Activated CD8-positive, alpha-beta memory T cell treated with anti-CD3 and anti-CD28 coated beads, Interleukin-2, amount 50 U/mL, for 48 hours (primary cell): ENCODE measurements at regions not wholly inside any gene's neighbourhood (a gene's known extent, or its start where the extent isn't known, plus 50 kb on each side); places are given as distances from the start of the nearest gene placed in this dataset.

ENCODE experiments used
- DNase-seq: peaks from one replicate; pipeline ENCODE4 v3.0.0-alpha.2; 2020

DNA sequence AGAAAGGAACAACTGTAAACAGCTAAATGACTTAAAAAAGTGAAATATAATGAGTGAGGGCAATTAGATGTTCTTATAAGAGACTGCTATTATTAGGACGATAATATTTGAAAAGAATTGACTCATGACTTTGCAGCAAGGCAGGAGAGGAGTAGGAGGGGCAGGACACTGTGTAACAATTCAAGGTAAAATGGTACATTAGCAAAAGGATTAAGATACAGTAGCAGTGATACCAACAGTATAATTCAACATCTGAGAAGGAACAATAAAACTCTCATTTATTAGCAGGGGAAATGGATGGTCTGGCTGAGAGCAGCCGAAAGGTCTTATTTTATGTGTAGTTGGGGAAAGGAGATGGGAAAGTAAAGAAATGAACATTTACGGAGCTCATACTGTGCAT lies 315.5 kb upstream of the BOD1L1 start:
- DNase-seq = no peak

- DNase-seq = no peak
Measured at GRCh38 chr4:13944095-13944511, 316.6 kb upstream of the BOD1L1 start.

- no peak for DNase-seq
Measured at GRCh38 chr4:13947921-13948320, 320.4 kb upstream of the BOD1L1 start.

DNA sequence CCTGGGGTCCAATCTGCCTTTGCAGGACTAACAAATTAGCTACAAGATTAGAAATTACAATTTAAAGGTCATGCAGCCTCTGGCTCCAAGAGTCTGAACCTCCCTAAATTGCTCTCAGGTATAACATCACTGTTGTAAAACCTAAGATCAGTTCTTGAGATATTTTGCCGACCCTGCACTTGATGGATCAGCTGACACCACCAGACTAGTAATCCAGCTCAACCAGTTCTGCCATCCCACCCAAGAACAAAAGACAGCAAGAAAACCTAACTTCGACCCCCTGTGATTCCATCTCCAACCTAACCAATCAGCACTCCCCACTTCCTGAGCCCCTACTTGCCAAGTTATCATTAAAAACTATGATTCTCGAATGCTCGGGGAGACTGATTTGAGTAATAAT lies 323.0 kb upstream of the BOD1L1 start:
- DNase-seq = no peak

- no peak for DNase-seq
Measured at GRCh38 chr4:13953083-13953482, 325.6 kb upstream of the BOD1L1 start.

- no peak for DNase-seq
Measured at GRCh38 chr4:13955551-13955950, 328.0 kb upstream of the BOD1L1 start.

GRCh38 chr4:13956947-13957346 lies 329.4 kb upstream of the BOD1L1 start:
- DNase-seq = no peak

DNA sequence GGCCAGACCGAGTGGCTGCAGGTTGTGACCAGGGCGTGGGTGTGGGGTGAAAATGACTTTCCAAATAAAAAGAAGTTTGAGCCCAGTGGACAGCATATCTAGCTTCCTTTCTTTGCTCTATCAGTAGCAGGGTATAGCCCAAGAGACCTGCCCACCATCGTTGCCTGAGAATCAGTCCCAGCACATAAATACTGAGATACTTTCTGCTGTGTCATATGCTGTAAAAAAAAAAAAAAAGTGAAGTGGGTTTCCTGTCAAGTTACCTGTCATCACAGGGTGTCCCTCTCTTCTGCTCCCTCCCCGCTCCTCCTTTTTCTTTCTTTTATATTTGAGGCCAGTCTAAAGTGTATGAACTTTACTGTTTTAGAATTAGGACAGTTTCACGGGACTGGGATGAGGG lies 330.3 kb upstream of the BOD1L1 start:
- no peak for DNase-seq

DNA sequence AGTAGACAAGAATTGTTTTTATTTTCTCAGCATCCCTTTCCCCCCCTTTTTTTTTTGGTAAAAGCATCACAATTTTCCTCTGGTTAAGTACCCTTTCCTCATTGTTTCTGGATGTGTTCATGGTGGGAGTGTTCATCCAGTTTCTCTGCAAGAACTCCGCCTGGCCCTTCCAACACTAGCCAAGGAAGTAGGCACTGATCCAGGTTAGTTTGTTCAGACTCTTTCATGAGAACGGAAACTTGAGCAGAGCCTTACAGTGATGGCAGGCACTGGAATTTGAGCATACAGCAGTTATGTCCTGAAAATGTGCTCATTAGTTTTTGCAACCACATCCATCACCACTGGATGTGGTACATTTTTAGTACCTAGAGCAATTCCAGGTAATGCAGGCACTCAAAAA lies 336.1 kb upstream of the BOD1L1 start:
- no peak for DNase-seq

DNA sequence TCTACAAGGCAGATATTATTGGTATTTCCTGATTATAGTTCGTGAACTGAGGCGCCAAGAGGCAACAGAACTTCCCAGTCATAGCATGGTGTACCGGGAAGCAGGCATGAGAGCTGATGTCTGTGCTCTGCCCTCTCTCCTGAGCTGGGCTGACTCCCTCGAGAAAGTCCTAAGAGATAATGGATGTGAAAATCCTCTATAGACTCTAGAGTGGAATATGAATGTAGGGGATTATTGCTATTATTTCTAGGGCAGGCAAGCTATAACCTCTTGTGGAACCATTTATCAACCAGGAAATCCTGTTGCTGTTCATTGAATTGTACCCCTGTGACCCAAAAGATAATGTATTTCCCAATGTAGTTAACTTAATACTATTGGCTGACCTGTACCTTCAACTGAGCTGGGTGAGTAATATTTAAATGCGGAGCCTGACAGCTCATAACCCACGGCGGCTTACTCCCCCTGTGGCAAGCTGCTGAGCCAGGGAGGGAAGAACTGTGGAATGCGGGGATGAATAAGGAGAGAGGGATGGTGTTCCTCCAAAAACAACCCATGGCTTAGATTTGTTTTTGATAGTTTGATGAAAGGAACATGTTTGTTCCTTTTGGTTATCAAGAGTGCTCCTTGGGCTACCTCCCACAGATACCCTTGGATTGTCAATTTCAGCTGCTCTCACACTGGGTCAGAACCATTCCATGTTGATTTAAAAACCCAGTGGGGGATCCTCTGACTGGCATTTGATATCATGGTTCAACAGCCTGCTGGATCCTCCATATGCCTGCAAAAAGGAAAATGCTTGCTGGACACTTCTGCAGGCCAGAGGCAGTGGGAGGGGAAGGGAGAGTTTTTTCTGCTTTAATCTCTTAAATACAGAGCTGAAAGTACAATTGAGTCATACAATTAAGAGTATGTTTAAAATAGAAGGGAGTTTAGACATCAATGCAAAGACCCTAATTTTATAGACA lies 339.0 kb upstream of the BOD1L1 start:
- DNase-seq = no peak

DNA sequence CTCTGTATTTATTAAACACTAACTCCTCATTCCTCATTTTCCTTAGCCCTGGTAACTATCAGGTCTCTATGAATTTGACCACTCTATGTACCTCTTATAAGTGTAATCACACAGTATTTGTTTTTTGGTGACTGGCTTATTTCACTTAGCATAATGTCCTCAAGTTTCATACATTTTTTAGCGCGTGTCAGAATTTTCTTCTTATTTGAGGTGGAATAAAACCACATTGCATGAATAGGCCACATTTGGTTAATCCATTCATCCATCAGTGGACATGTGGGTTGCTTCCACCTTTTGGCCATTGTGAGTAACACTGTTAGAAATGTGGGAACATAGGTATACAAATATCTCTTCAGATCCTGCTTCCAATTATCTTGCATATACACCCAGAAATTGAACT lies 341.2 kb upstream of the BOD1L1 start:
- DNase-seq = no peak

- DNase-seq = no peak
Measured at GRCh38 chr4:13970349-13970748, 342.8 kb upstream of the BOD1L1 start.

GRCh38 chr4:13977746-13978145 lies 350.2 kb upstream of the BOD1L1 start:
- DNase-seq = no peak

DNA sequence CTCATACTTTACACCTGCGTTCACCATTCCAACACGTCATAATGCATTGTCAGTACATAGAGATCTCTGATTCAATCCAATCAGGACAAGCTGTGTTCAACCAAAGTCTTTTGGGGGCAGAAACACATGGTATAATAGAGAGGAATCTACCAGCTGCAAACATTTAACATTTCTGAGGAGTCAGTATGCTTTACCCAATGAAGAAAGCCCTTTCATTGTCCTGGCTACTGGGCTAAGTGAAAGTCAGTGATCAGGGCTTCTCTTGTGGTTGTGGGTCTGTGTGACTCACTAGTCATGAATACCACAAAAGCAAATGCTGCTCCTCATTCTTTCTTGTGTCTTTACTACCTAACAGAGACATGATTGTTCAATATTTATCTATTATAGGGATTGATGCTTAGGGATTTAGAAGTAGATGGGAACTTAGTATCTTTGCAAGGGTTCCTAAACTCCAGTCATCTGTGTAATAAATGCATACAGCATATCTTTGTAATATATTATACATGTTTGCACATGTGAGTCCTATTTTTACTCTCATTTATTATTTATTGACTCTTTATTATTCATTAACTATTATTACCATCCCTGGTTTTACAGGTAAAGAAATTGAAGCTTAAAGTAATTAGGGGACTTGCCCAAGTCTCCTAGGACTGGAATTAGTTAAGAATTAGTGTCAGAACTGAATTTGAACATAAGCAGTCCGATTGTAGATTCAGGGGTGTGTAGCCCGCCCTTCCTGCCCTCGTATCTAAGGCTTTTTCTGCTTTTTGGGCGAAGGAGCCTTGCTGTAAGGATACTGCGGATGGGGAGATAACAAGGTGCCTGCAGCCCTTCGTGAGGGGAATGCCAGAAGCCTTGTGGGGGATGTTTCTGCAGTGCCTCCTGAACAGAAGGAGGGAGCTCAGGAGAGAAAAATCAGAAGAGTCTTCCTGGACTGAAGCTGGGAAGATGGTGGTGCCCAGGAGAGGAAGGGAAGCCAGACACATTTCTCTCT lies 353.1 kb upstream of the BOD1L1 start:
- no peak for DNase-seq

GRCh38 chr4:13981499-13981898 lies 354.0 kb upstream of the BOD1L1 start:
- DNase-seq = no peak

GRCh38 chr4:13982010-13982409 lies 354.5 kb upstream of the BOD1L1 start:
- no peak for DNase-seq

DNA sequence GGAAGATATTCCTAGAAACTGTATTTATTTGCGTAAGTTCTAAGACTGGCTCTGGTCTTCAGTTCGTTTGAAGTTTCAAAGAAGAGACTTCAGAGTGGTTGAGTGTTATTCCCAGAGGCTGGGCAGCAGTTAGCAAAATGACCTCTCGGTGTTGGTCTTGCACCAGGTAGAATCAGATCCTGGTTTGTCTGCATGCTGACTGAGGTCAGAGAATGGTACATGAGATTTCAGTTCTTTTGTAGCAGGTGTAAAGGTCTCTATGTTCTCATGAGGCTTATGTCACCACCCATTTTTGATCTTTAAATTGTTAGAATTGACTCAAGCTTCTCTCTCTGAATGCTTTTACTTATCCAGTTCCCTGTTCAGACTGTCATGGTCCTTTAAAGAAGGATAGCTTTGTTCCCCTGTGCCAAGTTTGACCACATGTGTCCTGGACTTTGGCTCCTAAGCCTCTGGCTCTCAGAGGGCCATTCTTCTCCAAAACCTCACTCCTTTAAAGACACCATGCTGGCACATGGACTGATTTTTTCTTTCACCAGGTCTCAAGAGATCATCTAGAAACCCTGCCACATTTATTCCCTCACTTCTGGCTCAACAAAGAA lies 355.8 kb upstream of the BOD1L1 start:
- no peak for DNase-seq

DNA sequence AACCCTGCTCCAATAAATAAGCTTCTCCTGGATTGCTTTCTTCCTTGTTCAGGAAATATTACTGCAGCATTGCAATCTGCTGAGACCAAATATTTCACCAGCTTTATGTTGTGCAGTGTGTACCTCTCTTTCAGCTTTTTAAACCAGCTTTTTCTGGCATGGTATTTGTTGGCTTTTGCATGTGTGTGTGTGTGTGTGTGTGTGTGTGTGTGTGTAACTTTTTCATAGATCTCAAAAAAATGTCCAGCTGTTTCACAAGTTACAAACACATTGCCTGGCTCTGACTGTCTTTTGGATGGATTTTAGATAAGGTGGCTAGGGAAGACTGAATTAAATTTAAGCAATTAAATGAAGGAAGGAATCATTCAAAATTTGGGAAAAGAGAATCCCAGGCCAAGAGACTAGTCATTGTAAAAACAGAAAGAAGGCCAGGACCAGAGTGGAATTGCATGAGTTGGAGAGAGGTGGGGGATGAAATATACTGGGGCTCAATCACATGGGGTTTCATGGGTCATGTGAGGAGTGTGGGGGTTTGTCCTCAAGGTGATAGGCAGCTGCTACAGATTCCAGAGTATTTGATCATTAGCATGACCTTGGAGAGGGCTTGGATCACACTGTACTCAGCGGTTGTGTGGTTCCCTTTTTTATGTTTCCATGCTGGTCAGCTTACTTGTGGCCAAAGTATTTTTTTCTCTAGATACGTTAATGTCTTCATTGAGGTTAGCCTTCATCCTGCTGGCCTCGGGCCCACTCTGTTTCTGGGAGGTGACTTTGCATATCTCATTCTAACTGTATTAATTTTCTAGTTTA lies 357.7 kb upstream of the BOD1L1 start:
- no peak for DNase-seq

DNA sequence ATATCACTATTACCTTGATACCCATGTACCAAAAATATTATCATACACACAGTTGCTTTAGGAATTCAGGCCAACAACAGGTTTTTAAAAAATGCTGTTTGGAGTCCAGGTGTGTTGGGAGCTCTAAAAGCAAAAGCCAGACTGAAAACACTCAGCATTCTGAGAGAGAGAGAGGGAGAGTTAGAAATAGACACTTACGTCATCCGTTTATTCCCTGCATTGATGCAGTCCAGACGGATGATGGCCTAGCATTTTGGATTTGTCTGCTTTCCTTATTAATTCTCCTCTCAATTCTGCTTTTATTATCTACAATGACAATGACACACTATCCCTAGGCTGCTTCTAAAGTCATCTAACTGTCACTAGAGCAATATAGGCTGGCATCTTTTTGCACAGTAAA lies 358.3 kb upstream of the BOD1L1 start:
- DNase-seq = no peak

- DNase-seq = no peak
Measured at GRCh38 chr4:13986548-13986947, 359.0 kb upstream of the BOD1L1 start.

DNA sequence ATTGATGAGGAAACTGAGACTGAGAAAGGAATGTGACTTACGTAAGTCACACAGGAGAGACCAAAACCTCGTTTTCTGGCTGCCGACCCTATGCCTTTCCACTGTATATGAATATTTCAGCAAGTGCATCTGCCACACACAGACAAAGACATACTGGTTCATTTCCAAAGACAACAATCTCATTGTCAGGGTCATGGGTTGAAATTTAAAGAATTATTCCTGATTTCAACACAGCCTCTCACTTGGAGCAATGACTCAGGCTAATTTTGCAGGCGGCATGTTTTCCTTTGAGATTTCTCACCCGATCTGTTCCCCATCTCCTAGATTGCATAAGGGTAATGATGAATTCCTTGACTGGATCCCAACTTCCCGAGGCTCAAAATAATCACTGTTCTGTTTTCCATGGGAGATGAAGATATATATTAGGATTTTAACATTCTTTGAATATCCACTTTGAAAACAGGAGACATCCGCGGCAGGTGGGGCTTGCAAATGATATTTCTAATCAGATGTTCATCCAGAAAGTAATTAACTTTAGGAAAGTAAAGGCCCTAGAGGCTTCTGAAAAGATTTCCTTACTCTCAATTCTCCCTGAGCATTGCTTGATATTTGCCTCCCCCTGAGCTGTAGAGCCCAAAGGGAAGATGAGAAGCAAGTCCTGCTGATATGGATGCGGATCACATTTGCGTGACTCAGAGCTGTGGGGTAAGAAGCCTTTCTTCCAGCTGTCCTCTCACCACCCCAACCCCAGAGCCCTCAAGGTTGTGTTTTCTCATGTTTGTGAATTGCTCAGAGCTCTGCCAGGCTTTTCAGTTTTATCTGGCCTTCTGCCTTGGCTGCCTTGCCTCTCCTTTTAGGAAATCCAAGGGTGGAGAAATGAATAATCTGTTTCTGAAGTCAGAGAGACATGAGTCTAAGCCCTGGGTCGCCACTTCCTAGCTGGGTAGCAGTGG lies 361.1 kb upstream of the BOD1L1 start:
- no peak for DNase-seq
